ENCODE measurements at regions not wholly inside any gene's neighbourhood (a gene's known extent, or its start where the extent isn't known, plus 50 kb on each side); places are given as distances from the start of the nearest gene placed in this dataset.

DNA sequence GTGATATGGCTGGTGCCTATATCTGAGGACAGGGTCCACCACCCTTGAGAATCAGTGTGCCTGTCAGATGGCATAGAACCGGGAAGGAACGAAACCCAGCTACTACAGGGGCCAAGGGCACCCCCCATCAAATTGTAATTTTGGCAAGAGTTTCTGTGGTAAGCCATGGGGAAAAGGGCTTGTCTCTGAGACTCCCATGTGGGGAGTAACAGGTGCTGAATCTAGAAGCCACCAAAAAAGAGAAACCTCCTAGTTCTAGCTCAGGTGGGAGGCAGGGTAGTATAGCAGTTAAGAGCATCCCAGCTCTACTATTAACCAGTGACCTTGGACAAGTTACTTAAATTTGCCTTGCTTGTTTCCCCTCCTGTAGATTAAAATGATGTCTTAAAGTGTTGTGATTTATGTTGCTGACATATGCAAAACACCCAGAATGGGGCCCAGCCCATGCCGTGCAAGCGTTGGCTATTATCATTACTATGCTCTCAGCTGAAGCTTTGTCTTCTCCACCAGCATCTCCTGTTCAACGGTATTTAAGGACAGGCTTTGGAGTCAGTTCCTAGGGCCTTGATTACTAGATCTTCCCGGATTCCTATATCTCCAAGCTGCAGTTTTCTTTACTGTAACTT lies 210.7 kb upstream of the NLRP1 start:
- Histone ChIP-seq H3K36me3 (ENCODE audit: low read length) (no peaks in the 10 kb centered on the region), H3K9me3 (ENCODE audit: insufficient read depth, low read length) (peaks cover 7% of the 10 kb centered on the region; the same call in 1 of the 2 replicates), H4K20me1 (ENCODE audit: low read depth, low read length) (no peaks in the 10 kb centered on the region), H3K9me2 (replicated peaks; ENCODE audit: insufficient read depth, low read length) (no peaks in the 10 kb centered on the region), H3K79me2 (ENCODE audit: insufficient read depth, low read length) (no peaks in the 10 kb centered on the region), H3K27ac (ENCODE audit: low read depth, low read length) (no peak overlapping the region), H2AFZ (ENCODE audit: low read depth, low read length, severe bottlenecking) (no peak overlapping the region), H3K9ac (ENCODE audit: low read length) (no peak overlapping the region), H3K27me3 (ENCODE audit: low read length) (no peaks in the 10 kb centered on the region), H3K4me2 (ENCODE audit: low read depth, low read length, poor library complexity, severe bottlenecking) (no peak overlapping the region), H3K4me3 (ENCODE audit: insufficient read depth, low read length, poor library complexity, severe bottlenecking) (no peak overlapping the region), H3F3A (ENCODE audit: insufficient read depth) (no peaks in the 10 kb centered on the region)
- no peak for TF ChIP-seq EZH2phosphoT487 (conservative IDR thresholded peaks at IDR 0.05; ENCODE audit: low read length)
- TF ChIP-seq, protein P1, sequence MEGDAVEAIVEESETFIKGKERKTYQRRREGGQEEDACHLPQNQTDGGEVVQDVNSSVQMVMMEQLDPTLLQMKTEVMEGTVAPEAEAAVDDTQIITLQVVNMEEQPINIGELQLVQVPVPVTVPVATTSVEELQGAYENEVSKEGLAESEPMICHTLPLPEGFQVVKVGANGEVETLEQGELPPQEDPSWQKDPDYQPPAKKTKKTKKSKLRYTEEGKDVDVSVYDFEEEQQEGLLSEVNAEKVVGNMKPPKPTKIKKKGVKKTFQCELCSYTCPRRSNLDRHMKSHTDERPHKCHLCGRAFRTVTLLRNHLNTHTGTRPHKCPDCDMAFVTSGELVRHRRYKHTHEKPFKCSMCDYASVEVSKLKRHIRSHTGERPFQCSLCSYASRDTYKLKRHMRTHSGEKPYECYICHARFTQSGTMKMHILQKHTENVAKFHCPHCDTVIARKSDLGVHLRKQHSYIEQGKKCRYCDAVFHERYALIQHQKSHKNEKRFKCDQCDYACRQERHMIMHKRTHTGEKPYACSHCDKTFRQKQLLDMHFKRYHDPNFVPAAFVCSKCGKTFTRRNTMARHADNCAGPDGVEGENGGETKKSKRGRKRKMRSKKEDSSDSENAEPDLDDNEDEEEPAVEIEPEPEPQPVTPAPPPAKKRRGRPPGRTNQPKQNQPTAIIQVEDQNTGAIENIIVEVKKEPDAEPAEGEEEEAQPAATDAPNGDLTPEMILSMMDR (IDR thresholded peaks at IDR 0.05; ENCODE audit: insufficient read depth, low read length, poor library complexity, severe bottlenecking) = no peak

DNA sequence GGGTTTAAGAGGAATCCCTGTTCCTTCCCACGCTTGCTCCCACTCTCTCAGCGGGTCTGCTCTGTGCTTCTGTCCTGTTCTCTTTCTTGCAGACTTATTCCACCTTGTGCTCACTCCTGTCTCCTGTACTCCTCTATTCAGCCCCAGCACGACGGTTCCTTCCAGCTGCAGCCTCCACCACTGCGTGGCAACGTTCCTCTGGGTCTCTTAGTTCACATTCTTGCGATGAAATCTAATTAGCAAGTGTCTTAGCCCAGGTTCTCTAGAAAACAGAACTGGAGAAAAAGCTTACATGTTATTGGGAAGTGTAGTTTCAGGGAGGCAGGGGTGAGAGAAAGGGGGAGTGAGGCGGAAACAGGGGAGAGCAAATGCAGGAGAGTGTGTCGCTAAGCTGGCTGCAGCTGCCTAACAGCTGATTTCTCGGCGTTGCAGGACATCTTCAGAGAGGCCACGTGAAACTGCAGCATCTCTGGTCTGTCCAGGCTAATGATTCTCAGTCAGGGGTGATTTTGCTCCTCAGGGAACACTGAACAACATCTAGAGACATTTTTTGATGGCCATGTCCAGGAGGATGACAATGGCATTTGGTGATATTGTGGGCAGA lies 213.2 kb upstream of the NLRP1 start:
- H3K36me3 ChIP-seq (ENCODE audit: low read length) = no peaks in the 10 kb centered on the region
- no peaks in the 10 kb centered on the region for H3K9me2 ChIP-seq (replicated peaks; ENCODE audit: insufficient read depth, low read length)
- H3K27me3 ChIP-seq (ENCODE audit: low read length) = no peaks in the 10 kb centered on the region
- no peaks in the 10 kb centered on the region for H3F3A ChIP-seq (ENCODE audit: insufficient read depth)
- no peak overlapping the region for H3K9ac ChIP-seq (ENCODE audit: low read length)
- peaks cover 7% of the 10 kb centered on the region; the same call in 1 of the 2 replicates for H3K9me3 ChIP-seq (ENCODE audit: insufficient read depth, low read length)
- TF ChIP-seq, protein P1 (IDR thresholded peaks at IDR 0.05; ENCODE audit: insufficient read depth, low read length, poor library complexity, severe bottlenecking) = no peak
- TF ChIP-seq EZH2phosphoT487 (conservative IDR thresholded peaks at IDR 0.05; ENCODE audit: low read length) = no peak
- no peak overlapping the region for H3K4me3 ChIP-seq (ENCODE audit: insufficient read depth, low read length, poor library complexity, severe bottlenecking)
- no peak overlapping the region for H2AFZ ChIP-seq (ENCODE audit: low read depth, low read length, severe bottlenecking)
- H3K27ac ChIP-seq (ENCODE audit: low read depth, low read length) = no peak overlapping the region
- no peaks in the 10 kb centered on the region for H4K20me1 ChIP-seq (ENCODE audit: low read depth, low read length)
- no peak overlapping the region for H3K4me2 ChIP-seq (ENCODE audit: low read depth, low read length, poor library complexity, severe bottlenecking)
- H3K79me2 ChIP-seq (ENCODE audit: insufficient read depth, low read length) = no peaks in the 10 kb centered on the region

DNA sequence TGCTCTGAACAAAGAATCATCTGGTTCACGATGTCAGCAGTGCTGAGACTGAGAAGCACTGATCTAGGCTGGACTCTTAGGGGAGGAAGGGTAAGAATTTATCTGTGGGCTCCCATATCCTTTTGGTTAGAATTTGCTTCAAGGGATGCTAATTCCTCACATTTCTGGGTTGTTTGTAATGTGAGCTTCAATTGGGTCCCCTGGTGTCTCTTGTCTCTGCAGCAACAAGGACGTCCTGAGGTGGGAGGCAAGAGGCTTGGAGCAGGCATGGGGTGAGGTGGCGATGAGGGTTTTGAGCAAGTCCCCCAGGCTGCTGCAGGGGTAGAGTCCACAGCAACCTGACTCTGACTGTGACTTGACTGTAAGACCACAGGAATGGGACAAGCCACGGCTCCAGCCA lies 213.8 kb upstream of the NLRP1 start:
- Histone ChIP-seq H3K27ac (ENCODE audit: low read depth, low read length) (no peak overlapping the region), H3K4me2 (ENCODE audit: low read depth, low read length, poor library complexity, severe bottlenecking) (no peak overlapping the region), H3K9me3 (ENCODE audit: insufficient read depth, low read length) (peaks cover 2% of the 10 kb centered on the region; the same call in 1 of the 2 replicates), H3K36me3 (ENCODE audit: low read length) (no peaks in the 10 kb centered on the region), H3K9ac (ENCODE audit: low read length) (no peak overlapping the region), H2AFZ (ENCODE audit: low read depth, low read length, severe bottlenecking) (no peak overlapping the region), H3K4me3 (ENCODE audit: insufficient read depth, low read length, poor library complexity, severe bottlenecking) (no peak overlapping the region), H3K27me3 (ENCODE audit: low read length) (no peaks in the 10 kb centered on the region), H3F3A (ENCODE audit: insufficient read depth) (no peaks in the 10 kb centered on the region), H3K9me2 (replicated peaks; ENCODE audit: insufficient read depth, low read length) (no peaks in the 10 kb centered on the region), H3K79me2 (ENCODE audit: insufficient read depth, low read length) (no peaks in the 10 kb centered on the region), H4K20me1 (ENCODE audit: low read depth, low read length) (no peaks in the 10 kb centered on the region)
- TF ChIP-seq, protein P1 (IDR thresholded peaks at IDR 0.05; ENCODE audit: insufficient read depth, low read length, poor library complexity, severe bottlenecking) = no peak
- no peak for TF ChIP-seq EZH2phosphoT487 (conservative IDR thresholded peaks at IDR 0.05; ENCODE audit: low read length)

All from SU-DHL-6 (cell line).